K562 (cell line): ENCODE measurements at regions not wholly inside any gene's neighbourhood (a gene's known extent, or its start where the extent isn't known, plus 50 kb on each side); places are given as distances from the start of the nearest gene placed in this dataset.

Source experiments
- BHLHE40 ChIP-seq: IDR thresholded peaks from 2 replicates; pipeline ENCODE4 v1.6.1; 2011; ENCODE audit warnings: low read length, improper control_type of control experiment
- BRCA1 ChIP-seq, 2 experiments: fragments of 450-650 bp in 1 of 2; sonication (generic) in 1 of 2; formaldehyde crosslinking in 1 of 2; IDR thresholded peaks; 2 replicates each; pipeline versions ENCODE4 v1.5.0 to v1.6.1; 2017 to 2020; ENCODE audit warnings: mild to moderate bottlenecking in 1 of 2, missing genetic modification reagents in 1 of 2
- CTCF ChIP-seq, 3 experiments: IDR thresholded peaks in 2 of 3; conservative IDR thresholded peaks in 1 of 3; 2 replicates each; pipeline ENCODE4 v1.5.1; 2011 to 2012; ENCODE audit warnings: low read length in 3 of 3, mild to moderate bottlenecking in 3 of 3, control low read depth in 2 of 3, improper control_type of control experiment in 1 of 3, inconsistent platforms in 1 of 3, low read depth in 1 of 3, mixed read lengths in 1 of 3, moderate library complexity in 1 of 3; ENCODE audit not compliant: insufficient read depth in 2 of 3
- DIDO1 ChIP-seq: fragments of 450-650 bp; IDR thresholded peaks from 2 replicates; pipeline ENCODE4 v1.6.1; 2016; ENCODE audit warnings: low read depth, missing biosample characterization, missing genetic modification characterization
- EZH2 ChIP-seq: IDR thresholded peaks from 2 replicates; pipeline ENCODE4 v1.6.1; 2012; ENCODE audit warnings: low read depth, mild to moderate bottlenecking, inconsistent platforms, low read length, borderline replicate concordance
- MXI1 ChIP-seq: IDR thresholded peaks from 2 replicates; pipeline ENCODE4 v1.6.1; 2011; ENCODE audit warnings: low read depth, mild to moderate bottlenecking, improper control_type of control experiment, low read length
- POLR2A ChIP-seq: fragments of 450-650 bp; conservative IDR thresholded peaks from 2 replicates; pipeline ENCODE4 v1.6.1; 2016
- TF ChIP-seq, protein P1 (sequence below): fragments of 450-650 bp; IDR thresholded peaks from 2 replicates; pipeline ENCODE4 v1.6.1; 2016; ENCODE audit warnings: borderline replicate concordance

DNA sequence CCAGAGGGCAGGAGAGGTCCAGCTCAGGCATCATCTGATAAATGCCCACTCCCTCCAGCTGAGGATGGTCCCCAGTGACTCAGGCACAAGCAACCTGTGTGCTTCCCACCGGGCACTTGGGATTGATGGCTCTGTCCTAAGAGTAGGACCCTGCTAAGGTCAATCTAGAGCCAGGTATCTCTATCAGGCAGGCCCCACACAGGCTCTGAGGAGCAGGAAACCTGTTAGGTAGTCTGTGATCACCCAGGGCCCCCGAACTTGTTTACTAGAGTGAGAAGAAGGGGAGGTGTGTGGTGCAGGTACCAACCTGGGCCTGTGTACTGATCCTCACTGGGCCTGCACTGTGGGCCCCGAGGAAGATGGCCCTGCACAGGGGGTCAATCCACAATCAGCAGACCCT lies 119.6 kb upstream of the FSTL4 start:
- TF ChIP-seq CTCF (IDR thresholded peaks at IDR 0.05 in 2 of 3, conservative IDR thresholded peaks at IDR 0.05 in 1 of 3; ENCODE audit: insufficient read depth in 2 of 3, low read depth in 1 of 3, low read length in 3 of 3) (no peak), POLR2A (no peak), BRCA1 (IDR thresholded peaks at IDR 0.05) (no peak), BRCA1 (CRISPR knock-in tag; IDR thresholded peaks at IDR 0.05) (no peak), MXI1 (no peak), DIDO1 (tag) (no peak), BHLHE40 (no peak), EZH2 (no peak)
- TF ChIP-seq, protein P1, sequence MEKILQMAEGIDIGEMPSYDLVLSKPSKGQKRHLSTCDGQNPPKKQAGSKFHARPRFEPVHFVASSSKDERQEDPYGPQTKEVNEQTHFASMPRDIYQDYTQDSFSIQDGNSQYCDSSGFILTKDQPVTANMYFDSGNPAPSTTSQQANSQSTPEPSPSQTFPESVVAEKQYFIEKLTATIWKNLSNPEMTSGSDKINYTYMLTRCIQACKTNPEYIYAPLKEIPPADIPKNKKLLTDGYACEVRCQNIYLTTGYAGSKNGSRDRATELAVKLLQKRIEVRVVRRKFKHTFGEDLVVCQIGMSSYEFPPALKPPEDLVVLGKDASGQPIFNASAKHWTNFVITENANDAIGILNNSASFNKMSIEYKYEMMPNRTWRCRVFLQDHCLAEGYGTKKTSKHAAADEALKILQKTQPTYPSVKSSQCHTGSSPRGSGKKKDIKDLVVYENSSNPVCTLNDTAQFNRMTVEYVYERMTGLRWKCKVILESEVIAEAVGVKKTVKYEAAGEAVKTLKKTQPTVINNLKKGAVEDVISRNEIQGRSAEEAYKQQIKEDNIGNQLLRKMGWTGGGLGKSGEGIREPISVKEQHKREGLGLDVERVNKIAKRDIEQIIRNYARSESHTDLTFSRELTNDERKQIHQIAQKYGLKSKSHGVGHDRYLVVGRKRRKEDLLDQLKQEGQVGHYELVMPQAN, result no peak
